Endothelial cell of umbilical vein (primary cell): ENCODE measurements at regions not wholly inside any gene's neighbourhood (a gene's known extent, or its start where the extent isn't known, plus 50 kb on each side); places are given as distances from the start of the nearest gene placed in this dataset.

Experiments
- BruUV-seq: library from RNA; stranded (reverse); fragments of 400-500 nt; replicated peaks from 2 replicates; lab custom pipeline; 2021; lab: Mats Ljungman, UMichigan
- CTCF ChIA-PET: fragments of 300-600, 350-600 bp; sonication (Branson Sonifier 250); formaldehyde crosslinking; loops from one replicate; lab custom pipeline; 2021; ENCODE audit warnings: antibody characterized with exemption, inconsistent platforms; lab: Charles Lee
- POLR2A ChIA-PET: fragments of 300-600, 350-600 bp; sonication (Branson Sonifier 250); formaldehyde crosslinking; loops from one replicate; lab custom pipeline; 2021; ENCODE audit warnings: antibody characterized with exemption, inconsistent platforms; lab: Charles Lee
- DNase-seq: peaks from one replicate; pipeline ENCODE4 v3.0.0-alpha.2; 2011; ENCODE audit warnings: low read depth, low spot score
- FAIRE-seq: peaks from 2 replicates; lab custom pipeline; 2011; peaks lifted over from hg19 to GRCh38; lab: Jason Lieb, UNC
- H2AFZ ChIP-seq: 2 replicates; pipeline ENCODE4 v1.6.0; 2012; ENCODE audit warnings: low read depth, low read length, control low read depth, inconsistent platforms
- H3K27ac ChIP-seq: 2 replicates; pipeline ENCODE4 v1.5.1; 2011; ENCODE audit warnings: low read depth, mild to moderate bottlenecking, control low read depth, low read length, moderate library complexity; ENCODE audit not compliant: insufficient read depth
- H3K27me3 ChIP-seq, 2 experiments: 2 replicates each; pipeline versions ENCODE4 v1.6.0 to v1.6.1; 2011; ENCODE audit warnings: low read length in 2 of 2, mixed read lengths in 1 of 2; ENCODE audit not compliant: control insufficient read depth in 2 of 2, insufficient read depth in 2 of 2
- H3K36me3 ChIP-seq, 2 experiments: 2 replicates in 1 of 2; 3 replicates in 1 of 2; pipeline ENCODE4 v1.5.1; 2011; ENCODE audit warnings: low read length in 2 of 2, mild to moderate bottlenecking in 1 of 2, moderate library complexity in 1 of 2; ENCODE audit not compliant: control insufficient read depth in 2 of 2, insufficient read depth in 2 of 2; ENCODE audit errors: extremely low read depth in 1 of 2
- H3K4me1 ChIP-seq: 3 replicates; pipeline ENCODE4 v1.5.1; 2011; ENCODE audit warnings: mild to moderate bottlenecking, low read length; ENCODE audit not compliant: control insufficient read depth, insufficient read depth; ENCODE audit errors: extremely low read depth
- H3K4me2 ChIP-seq: 2 replicates; pipeline ENCODE4 v1.6.1; 2011; ENCODE audit warnings: low read length, control low read depth, mixed read lengths; ENCODE audit not compliant: insufficient read depth
- H3K4me3 ChIP-seq, 3 experiments: fragments of 200-600 bp in 1 of 3; sonication (generic), shearing (Covaris generic) in 1 of 3; replicated peaks in 1 of 3; 2 replicates each; pipeline ENCODE4 v1.5.1; 2011 to 2016; ENCODE audit warnings: control low read depth in 3 of 3, low read length in 3 of 3, mild to moderate bottlenecking in 2 of 3, inconsistent platforms in 1 of 3, low read depth in 1 of 3, moderate library complexity in 1 of 3; ENCODE audit not compliant: insufficient read depth in 1 of 3
- H3K79me2 ChIP-seq: 2 replicates; pipeline ENCODE4 v1.6.0; 2012; ENCODE audit warnings: low read length, inconsistent platforms; ENCODE audit not compliant: control insufficient read depth, insufficient read depth
- H3K9ac ChIP-seq: replicated peaks from 2 replicates; pipeline ENCODE3; 2011; ENCODE audit warnings: low read length, control low read depth; ENCODE audit not compliant: insufficient read depth; ENCODE audit errors: extremely low read depth
- H3K9me1 ChIP-seq: replicated peaks from 3 replicates; pipeline ENCODE4 v1.6.0; 2011; ENCODE audit warnings: mild to moderate bottlenecking, low read length; ENCODE audit not compliant: control insufficient read depth, insufficient read depth; ENCODE audit errors: extremely low read depth
- H3K9me3 ChIP-seq: replicated peaks from 2 replicates; pipeline ENCODE4 v1.5.1; 2012; ENCODE audit warnings: low read length, inconsistent platforms; ENCODE audit not compliant: control insufficient read depth, insufficient read depth
- H4K20me1 ChIP-seq: replicated peaks from 2 replicates; pipeline ENCODE3; 2011; ENCODE audit warnings: mild to moderate bottlenecking, low read length; ENCODE audit not compliant: control insufficient read depth, insufficient read depth; ENCODE audit errors: extremely low read depth
- EZH2 ChIP-seq: IDR thresholded peaks from 2 replicates; pipeline ENCODE4 v1.6.1; 2012; ENCODE audit warnings: borderline replicate concordance, low read depth, mild to moderate bottlenecking, moderate library complexity, low read length, inconsistent platforms; ENCODE audit not compliant: severe bottlenecking
- FOS ChIP-seq: IDR thresholded peaks from 2 replicates; pipeline ENCODE4 v1.6.1; 2011; ENCODE audit warnings: mild to moderate bottlenecking, low read length, moderate library complexity, borderline replicate concordance; ENCODE audit not compliant: insufficient read depth
- GATA2 ChIP-seq: IDR thresholded peaks from 2 replicates; pipeline ENCODE4 v1.7.0; 2011; ENCODE audit warnings: low read depth, mild to moderate bottlenecking, moderate library complexity, mixed read lengths, low read length; ENCODE audit not compliant: insufficient read length, insufficient read depth
- JUN ChIP-seq: IDR thresholded peaks from 2 replicates; pipeline ENCODE4 v1.6.1; 2011; ENCODE audit warnings: borderline replicate concordance, low read depth; ENCODE audit not compliant: insufficient read length, insufficient read depth
- MYC ChIP-seq: IDR thresholded peaks from one replicate; pipeline ENCODE4 v1.6.1; 2011; ENCODE audit warnings: mild to moderate bottlenecking, low read depth, low read length
- POLR2A ChIP-seq: IDR thresholded peaks from 2 replicates; pipeline ENCODE4 v1.6.1; 2012; ENCODE audit warnings: low read depth, mild to moderate bottlenecking, control low read depth, low read length
- POLR2AphosphoS5 ChIP-seq: IDR thresholded peaks from 2 replicates; pipeline ENCODE4 v1.6.1; 2012; ENCODE audit warnings: low read depth, mild to moderate bottlenecking, control low read depth, low read length, moderate library complexity; ENCODE audit not compliant: insufficient read depth
- dilution Hi-C: fragments of 300-500 bp; cut with MboI; formaldehyde crosslinking; loops from one replicate; pipeline ENCODE4 v1.15.0; 2019; ENCODE audit warnings: low sequenced_read_pairs; ENCODE audit not compliant: extremely low pct_ligation_motif_present
- intact Hi-C: fragments of 100-400 bp; cut with micrococcal nuclease; formaldehyde crosslinking; loops from one replicate; pipeline ENCODE4 v1.10.0; 2022
- TF ChIP-seq, protein P1 (sequence below), 2 donors: IDR thresholded peaks; 1 replicate in 1 of 2; 2 replicates in 1 of 2; pipeline ENCODE4 v1.5.1; 2011; ENCODE audit warnings: low read length in 2 of 2, mild to moderate bottlenecking in 2 of 2, moderate library complexity in 2 of 2, control low read depth in 1 of 2, inconsistent platforms in 1 of 2, low read depth in 1 of 2; ENCODE audit not compliant: insufficient read depth in 1 of 2; ENCODE audit errors: extremely low read depth in 1 of 2
- TF ChIP-seq, protein P2 (sequence below): IDR thresholded peaks from 2 replicates; pipeline ENCODE4 v1.6.1; 2011; ENCODE audit not compliant: insufficient read depth, insufficient read length

DNA sequence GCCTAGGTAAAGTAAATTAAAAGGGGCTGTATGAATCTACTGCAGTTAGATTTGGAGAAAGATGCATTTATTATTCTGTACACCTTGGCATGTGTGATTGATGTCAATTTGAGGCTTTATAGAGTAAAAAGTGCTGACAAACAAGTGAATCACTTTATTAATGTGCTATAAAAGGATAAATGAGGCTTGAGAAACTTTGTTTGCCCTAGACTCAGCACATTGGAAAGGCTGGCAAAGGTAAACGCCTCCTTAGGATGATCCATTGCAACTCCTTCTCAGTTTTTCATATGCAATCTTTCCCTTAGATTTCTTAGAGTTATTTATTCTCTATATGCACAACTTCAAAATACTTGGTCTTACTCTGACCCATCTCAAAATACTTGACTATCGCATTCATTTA is 369.0 kb downstream of the HINT1 start:
- ChIA-PET CTCF (no interaction called here), POLR2A (no interaction called here)
- TF ChIP-seq, protein P1, sequence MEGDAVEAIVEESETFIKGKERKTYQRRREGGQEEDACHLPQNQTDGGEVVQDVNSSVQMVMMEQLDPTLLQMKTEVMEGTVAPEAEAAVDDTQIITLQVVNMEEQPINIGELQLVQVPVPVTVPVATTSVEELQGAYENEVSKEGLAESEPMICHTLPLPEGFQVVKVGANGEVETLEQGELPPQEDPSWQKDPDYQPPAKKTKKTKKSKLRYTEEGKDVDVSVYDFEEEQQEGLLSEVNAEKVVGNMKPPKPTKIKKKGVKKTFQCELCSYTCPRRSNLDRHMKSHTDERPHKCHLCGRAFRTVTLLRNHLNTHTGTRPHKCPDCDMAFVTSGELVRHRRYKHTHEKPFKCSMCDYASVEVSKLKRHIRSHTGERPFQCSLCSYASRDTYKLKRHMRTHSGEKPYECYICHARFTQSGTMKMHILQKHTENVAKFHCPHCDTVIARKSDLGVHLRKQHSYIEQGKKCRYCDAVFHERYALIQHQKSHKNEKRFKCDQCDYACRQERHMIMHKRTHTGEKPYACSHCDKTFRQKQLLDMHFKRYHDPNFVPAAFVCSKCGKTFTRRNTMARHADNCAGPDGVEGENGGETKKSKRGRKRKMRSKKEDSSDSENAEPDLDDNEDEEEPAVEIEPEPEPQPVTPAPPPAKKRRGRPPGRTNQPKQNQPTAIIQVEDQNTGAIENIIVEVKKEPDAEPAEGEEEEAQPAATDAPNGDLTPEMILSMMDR (IDR thresholded peaks at IDR 0.05; ENCODE audit: extremely low read depth in 1 of 2, insufficient read depth in 1 of 2, low read depth in 1 of 2, low read length in 2 of 2), result no peak
- TF ChIP-seq GATA2 (no peak), MYC (no peak), POLR2AphosphoS5 (no peak), FOS (no peak), POLR2A (no peak), JUN (no peak), EZH2 (no peak)
- TF ChIP-seq, protein P2, sequence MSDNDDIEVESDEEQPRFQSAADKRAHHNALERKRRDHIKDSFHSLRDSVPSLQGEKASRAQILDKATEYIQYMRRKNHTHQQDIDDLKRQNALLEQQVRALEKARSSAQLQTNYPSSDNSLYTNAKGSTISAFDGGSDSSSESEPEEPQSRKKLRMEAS, result no peak
- dilution Hi-C loops, result no loop called here
- Histone ChIP-seq H3K36me3 (no peaks in the 10 kb centered on the region), H3K4me1 (no peaks in the 10 kb centered on the region), H3K9ac (no peak overlapping the region), H3K9me3 (no peaks in the 10 kb centered on the region), H3K4me2 (no peak overlapping the region), H4K20me1 (no peaks in the 10 kb centered on the region), H3K4me3 (no peak overlapping the region), H3K27ac (no peak overlapping the region), H3K79me2 (no peaks in the 10 kb centered on the region), H3K9me1 (no peaks in the 10 kb centered on the region), H3K27me3 (no peaks in the 10 kb centered on the region), H2AFZ (no peak overlapping the region)
- BruUV-seq, result no TSS peak
- DNase-seq, result no peak
- no peak for FAIRE-seq
- intact Hi-C loops, result no loop called here
